Stimulated activated CD4-positive, alpha-beta T cell treated with anti-CD3 and anti-CD28 coated beads, Interleukin-15, amount 100 ng/mL, for 48 hours (primary cell): ENCODE measurements at regions not wholly inside any gene's neighbourhood (a gene's known extent, or its start where the extent isn't known, plus 50 kb on each side); places are given as distances from the start of the nearest gene placed in this dataset.

Source experiments
- DNase-seq, 2 donors: peaks; one replicate each; pipeline ENCODE4 v3.0.0-alpha.2; 2020; ENCODE audit warnings: low read depth in 2 of 2

DNA sequence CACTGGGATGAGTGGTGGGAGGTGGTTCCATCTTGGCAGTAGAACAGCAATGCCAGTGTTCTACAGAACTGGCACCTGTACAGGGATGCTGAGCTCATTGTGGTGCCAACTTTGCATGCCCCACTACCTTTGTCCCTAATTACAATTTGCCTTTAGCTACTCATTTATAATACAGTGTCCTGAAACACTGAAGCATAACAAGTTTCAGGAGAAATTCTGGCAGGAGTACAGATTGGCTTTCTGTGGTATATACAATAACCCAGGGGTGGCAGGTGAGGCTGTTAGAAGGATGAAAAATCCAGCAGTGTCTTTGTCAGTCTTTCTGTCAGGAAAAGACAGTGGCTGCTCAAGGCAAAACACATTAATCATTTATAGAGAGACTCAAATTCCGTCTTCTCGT lies 240.3 kb downstream of the FAM76B start:
- no peak for DNase-seq

DNA sequence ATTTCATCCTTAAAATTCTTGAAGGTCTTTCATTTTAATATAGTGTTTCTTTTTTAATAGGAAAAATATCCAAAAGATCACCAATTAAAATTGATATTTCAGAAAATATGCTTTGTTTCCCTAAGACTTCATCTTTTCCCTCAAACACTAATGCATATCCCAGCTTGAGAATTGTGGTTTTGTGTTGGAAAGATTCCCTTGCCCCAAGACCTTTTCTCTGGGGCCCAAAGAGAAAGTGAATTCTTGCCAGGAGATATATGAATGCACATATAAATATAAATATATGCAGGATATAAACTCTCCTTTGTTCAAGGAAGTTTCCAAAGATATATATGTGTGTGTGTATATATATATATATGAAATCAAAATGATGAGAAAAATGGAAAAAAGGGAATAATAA lies 241.2 kb downstream of the FAM76B start:
- no peak for DNase-seq

DNA sequence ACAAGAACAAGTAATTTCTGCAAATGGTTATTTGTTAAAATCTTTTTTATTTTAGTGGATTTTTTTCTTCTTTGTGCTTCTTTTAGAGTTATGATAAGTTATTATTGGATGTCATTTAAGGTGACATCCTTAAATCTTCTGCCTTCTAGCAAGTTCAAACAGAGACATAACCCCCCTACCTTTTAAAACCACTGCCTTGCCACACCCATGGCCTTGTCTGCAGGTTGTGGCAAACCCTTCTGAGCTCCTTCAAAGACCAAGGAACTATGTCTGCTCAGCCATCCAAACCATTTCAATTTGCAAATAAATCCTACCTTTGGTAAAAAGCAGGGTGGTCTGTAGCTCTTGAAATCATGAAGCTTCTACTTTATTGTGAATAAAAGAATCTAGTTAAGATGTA lies 241.6 kb downstream of the FAM76B start:
- no peak for DNase-seq

DNA sequence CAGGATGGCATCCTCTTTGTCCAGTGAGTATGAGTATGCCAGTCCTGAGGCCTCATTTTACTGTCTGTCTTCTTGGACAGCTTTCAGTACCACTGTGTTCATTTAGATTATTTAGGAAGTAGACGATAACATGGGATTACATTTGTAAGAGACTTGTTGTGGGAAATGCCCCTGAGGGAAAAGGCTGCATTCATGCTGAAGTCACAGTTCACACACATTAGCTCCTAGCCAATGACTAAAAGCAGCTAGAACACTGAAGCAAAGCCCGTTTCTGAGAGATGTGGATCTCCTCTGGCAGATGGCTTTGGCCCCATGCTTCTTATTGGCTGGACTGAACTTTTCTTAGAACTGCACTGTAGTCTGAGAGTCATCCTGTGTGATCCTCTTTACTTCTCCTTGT lies 242.4 kb downstream of the FAM76B start:
- DNase-seq: no peak

DNA sequence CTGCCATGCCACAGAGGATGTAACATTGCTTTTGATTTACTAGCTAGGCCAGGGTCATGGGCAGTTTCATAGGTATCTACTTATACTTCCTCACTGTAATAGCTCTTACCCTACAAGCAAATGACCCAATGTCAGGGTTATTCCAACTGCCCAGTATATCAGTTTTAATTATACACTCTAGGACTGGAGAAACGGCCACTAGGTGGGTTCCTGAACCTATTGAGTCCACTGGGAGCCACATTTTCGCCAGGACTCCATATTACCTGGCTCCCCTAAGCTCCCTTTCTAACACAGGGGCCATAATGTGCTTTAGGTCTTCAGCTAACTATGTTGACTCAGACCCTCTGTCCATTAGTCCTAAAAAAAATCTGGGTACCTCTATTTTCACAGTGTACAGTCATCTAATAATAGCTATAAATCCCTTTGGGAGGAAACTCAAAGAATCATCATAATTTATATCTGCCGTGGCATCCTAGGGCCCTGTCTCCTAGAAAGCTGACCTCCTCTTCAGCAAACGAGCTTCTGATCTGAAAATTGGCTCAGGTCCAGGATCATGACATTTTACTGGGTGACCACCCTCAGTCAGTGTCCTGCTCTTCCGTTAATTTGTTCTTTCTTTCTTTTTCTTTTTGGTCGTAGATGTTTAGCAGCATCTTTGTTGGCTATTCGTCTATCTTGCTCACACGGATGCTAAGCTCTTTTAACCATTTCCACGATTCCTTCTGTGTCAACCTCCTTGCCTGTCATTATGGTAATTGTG lies 244.3 kb downstream of the FAM76B start:
- DNase-seq: no peak

DNA sequence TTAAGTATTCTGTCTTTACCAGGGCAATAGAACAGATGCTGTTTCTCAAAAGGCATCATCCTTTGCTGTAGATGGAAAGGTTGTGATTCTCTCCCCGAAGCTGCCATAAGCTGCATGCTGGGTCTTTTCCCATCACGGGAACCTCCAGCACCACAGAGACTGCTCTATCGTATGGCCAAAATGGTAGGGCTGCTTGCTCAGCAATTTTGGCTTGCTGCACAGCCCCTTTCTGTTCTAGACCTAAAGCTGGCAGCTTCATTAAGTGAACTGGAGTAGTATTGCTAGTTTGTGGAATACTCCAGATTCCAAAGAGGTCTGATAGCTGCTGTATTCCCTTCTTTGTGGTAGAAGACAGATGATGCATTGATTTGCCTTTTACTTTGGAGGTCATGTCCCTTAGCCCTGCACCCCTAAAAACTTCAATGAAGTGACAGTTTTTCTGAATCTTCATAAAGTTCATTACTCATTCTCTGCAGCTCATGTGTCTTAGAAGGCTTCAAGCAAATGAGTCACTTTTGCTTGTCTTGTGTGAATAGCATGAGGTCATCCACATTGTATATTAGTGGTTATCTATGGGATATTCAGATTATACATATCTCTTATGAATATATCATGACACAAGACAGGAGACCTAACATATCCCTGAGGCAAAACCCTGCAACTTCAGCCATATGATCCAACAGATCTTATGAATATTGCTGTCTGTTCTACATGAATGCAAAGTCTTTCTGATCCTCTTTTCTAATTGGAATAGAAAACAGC lies 245.3 kb downstream of the FAM76B start:
- no peak for DNase-seq

DNA sequence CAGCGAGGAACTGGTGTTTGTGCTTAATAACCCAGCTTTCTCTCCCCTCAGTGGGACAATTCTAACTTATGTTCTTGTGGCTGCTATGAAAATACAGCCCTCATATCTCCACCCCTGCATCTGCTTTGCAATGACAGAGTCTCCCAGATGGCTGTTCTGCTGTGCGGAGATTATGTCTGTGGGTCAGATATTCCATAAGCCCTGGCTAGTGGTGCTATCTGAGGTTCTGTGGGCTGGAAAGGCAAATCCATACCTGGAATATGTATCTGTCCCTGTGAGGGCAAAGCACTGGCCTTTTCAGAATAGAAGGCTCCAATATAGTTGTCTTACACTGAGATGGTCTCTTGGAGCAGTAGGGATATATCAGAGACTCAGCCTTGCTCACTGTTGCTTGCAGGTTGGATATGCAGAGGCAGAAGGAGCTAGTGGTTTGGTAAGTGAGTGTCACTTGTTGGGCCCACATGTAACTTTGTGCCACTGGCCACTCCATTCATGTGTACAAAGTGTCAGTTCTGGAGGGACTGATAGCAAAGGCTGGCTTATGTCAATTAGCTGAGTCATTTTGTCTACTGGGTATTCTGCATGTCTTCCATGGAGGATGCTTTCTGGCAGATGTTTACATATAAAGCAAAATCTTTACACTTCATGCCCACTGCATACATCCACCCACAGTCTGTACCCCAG lies 246.6 kb downstream of the FAM76B start:
- DNase-seq: no peak

DNA sequence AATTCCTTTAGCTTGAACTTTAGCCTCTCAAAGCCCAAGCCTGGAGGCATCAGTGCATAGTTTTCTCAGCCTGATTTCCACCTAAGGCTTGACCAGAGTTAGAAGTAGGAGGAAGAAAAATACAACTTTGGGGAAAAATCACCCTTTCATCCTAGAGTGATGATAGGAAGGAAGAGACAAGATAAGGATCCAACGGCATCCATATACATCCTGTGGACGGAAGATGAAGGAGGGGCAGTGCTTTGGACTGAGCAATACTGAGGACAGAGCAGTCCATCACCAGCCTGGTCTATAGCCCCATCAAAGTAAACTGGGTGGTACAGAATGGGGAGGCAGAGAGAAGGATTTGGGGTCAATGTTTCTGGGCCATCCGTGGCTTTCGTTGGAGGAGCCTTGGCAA lies 247.9 kb downstream of the FAM76B start:
- DNase-seq: no peak

DNA sequence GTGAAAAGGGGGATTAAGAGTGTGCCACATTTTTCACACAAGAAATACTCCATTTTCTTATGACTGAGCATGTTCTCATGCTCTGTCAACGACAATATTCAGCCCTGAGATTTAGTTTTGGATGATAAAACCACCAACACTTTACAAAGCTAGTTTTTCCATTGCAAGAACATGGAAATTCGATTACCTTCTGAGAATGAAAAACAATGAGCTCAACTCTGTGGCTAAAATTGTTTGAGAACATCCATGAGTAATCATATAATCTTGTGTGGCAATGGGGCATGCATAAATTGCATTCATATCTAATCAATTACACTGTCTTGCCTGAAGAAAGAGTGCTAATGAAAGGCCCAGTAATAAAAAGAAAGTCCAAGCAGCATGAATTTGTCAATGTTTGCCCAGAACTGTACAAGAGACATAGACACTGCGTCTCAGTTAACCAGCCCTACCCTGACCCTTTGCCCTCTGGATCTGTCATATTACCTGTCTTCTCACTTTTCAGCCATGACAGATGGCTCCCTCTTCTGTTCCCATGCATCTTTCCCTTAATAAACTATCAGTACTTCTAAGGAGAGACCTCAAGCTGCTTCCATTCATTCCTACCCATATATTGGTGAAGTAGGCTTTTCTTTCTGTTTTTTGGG lies 253.4 kb downstream of the FAM76B start:
- DNase-seq: no peak

DNA sequence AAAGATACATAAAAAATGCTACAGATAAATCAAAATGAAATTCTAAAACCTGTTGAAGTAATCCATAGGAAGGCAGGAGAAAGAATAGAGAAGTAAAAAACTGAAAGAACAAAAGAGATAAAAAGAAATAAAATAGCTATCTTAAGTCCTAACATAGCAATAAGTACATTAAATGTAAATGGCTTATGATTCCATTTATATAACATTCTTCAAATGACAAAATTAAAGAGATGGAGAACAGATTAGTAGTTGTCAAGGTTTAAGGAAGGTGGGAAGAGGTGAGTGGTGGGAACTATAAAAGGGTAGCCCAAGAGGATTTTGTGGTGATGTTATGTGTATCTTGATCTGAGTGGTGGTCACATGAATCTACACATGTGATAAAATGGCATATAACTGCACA lies 254.8 kb downstream of the FAM76B start:
- no peak for DNase-seq

DNA sequence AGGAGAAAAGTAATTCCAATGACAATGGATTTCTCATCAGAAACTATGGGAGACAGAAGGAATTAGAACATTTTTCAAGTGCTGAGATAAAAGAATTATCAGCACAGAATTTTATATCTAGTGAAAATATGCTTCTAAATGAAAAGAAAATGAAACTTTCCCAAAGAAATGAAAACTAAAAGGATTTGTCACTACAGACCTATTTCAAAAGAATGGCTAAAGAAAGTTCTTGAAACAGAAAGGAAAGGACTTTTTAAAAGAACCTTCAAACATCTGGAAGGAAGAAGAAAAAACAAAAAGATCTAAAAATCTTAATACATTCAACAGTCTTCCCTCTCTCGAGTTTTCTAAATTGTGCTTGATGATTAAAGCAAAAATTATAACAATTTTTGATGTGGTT lies 255.4 kb downstream of the FAM76B start:
- no peak for DNase-seq

DNA sequence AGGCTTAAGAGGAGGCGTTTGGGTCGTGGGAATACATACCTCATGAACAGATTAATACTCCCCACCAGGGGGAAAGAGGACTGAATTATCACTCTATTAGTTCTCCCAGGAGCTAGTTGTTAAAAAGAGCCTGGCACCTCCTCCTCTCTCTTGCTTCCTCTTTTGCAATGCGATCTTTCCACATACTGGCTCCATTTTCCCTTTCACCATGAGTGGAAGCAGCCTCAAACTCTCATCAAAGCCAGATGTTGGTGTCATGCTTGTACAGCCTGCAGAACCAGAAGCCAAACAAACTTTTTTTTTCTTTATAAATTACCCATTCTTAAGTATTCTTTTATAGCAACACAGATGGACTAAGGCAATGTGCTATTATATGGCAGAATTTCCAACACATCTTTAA lies 258.5 kb downstream of the FAM76B start:
- no peak for DNase-seq

DNA sequence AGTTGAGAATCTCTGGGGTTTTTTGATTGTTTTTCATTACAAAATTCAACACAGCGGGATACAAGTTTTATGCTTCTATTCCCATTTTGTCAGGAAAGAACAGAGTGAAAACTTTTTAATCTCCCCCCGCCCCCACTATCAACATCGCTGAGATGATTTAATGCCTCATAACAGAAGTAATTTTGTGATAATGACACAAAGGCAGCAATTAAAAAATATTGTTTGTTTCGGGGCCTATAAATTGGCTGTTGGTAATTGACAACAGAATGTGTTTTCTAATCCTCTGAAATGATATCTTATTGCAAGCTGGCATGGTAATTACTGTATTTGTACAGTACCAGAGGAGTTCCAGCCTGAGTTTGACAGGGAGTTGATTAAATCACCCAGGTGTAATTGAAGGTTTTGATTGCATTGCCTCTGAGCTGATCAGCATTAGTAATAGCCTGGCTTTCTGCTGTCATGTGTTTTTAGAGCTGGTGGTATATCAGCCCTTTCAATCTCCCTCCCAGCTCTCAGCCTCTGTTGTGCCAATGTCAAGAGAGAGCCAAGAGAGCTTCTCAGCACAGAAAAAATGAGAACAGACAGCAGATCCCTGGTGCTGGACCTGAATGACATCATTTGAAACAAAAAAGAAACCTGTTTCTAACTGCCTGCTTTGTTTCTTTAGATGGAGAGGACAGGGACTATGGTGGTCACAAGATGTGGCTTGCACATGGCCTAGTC lies 265.1 kb downstream of the FAM76B start:
- no peak for DNase-seq

DNA sequence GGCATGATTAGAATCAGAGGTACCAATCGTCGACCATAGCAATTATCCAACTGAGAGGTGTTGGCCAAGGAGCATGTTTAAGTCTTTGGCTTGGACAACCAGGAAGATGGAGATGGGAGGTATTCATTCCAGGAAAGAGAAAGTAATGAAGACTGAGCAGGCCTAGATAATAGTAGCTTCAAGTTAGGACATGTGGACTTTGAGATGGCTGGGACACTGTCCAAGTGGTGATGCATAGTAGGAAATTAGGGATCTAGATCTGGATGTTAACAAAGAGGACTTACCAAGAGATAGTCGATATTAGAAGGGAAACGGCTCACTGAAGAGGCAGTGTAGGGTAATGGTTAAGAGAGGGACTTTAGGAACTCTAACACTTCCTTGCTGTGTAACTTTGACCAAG lies 266.7 kb downstream of the FAM76B start:
- no peak for DNase-seq

DNA sequence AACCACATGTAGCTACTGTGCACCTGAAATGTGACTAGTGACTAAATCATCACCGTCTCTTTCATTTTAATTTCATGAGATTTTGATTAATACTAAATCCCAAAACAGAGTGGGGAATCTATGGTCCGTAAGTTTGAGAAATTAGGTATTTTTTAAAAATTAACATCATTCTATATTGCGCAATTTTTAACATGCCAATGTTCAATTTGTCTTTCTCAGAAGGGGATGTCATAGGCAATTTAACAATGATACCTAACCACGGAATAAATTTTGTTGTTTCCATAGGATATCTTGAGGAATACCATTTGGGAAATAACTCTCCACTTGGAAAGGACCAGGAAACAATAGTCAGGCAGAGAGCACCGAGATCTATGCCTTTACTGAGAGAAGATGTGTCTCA lies 267.7 kb downstream of the FAM76B start:
- no peak for DNase-seq

DNA sequence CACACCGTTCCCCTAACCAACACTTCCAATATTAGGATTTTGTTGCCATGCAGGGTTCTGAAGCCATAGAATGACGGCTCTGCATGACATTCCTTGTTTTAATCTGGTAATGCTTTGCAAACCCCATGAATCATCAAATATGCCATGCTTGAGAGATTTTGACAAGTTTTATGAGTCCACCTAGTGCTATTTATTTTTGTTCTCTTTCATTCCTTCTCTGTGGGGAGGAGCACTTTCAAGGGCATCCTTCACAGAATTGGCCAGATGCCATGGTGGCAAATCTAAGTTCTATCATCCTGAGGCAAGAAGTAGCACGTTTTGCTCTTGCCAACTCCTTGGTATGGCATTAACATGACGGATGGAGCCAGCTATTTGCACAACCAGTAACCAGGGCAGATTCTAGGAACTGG lies 268.4 kb downstream of the FAM76B start:
- DNase-seq: no peak

DNA sequence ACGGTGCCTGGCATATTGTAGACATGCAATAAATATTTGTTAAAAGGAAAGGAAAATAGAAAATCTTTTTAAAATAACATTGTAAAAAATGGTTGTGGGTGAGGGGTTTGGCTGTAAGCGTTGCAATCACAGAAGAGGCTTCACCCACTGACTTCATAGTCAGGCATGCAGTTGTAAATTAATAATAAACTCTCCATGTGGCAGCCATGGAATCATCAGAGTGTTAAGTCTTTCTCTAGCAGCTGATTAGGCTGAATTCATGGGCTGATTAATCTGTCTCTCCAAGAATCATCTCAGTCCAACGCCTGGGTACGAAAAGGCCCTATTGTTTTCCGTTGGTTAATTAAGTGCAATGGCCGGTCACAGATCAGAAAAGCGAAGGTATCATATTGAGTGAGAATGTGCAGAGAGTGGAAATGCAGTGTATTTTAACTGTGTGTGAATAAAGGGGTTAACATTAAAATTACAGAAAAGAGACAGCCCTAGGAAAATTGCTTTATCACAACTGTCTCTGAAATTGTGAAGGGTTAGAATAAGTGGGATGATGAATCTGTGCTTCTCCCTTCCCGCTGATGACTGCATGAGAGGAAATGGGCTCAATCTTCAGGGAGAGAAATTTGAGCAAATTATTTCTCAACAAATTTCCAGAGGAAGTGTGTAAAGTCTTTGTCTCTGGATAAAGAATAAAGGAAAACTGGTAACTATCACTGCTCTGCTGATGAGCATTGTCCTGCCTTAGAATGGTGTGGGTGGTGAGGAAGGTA lies 269.0 kb downstream of the FAM76B start:
- DNase-seq: no peak

DNA sequence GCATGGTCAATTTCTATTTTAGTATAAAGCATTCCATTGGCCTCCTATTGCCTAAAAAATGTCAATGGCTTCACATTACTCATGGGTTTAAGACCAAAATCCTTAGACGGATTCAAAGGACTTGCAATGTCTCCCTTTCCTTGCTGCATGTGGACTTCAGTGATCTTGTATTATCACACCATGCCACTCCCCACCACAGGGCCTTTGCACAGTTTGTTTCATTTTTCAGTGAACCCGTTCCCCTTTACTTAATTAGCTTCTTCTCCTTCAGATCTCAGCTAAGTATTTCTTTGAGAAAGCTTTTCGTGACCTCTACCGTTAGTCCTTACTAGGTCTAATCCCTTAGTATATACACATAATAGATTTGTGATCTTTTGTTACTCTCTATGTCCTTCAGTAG lies 269.7 kb downstream of the FAM76B start:
- no peak for DNase-seq

DNA sequence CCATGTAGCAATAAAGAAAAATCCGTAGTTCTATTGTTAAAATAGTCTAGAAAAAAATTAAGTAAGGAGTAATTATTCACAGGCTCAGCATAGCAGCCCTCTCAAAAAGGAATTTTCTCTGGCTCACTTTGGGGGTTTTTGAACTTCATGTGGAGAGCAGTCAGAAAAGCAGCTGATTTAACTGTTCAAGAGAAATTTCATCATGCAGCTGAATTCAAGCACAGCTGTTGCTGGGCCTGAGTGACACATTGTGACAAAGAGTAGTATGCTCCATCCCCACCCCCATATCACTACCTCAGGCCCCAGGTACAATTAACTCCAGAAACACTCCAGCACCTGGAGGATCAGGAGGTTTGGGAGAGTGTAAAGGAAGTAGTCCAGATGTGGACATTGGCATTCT lies 272.1 kb downstream of the FAM76B start:
- no peak for DNase-seq

DNA sequence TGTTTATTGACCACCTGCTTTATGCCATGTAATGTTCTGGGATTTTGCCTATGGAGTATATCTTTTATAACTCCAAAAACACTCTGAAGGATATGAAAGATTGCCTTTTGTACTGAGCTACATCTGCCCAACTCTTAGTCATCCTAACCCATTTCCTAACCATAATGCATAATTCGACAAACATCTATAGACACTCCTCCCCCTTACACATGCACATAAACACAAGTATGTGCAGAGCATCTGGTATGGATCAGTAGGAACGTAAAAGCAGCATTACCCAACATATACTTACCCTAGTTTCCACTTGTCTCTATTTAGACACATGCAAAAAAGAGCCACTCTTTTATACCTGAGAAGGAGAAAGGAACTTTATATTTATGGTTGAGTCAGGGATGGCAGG lies 272.8 kb downstream of the FAM76B start:
- no peak for DNase-seq

DNA sequence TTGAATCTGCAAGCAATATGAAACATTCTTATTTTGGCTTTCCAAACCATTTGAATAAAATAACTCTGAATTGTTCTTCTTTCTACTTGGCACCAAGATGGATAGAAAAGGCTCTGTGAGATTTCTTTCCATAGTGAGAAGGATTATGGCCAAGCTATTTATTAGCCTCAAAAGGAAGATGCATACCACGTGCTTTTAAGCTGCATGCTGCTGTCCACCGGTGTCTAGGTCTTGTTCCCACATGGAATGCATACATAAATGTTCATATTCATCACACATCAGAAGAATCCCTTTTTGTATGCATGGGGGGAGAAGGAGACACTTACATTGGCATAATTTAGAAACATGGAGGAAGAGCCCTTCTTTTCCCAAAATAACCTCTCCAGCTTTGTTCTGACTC lies 273.4 kb downstream of the FAM76B start:
- no peak for DNase-seq
